ENCODE measurements at regions not wholly inside any gene's neighbourhood (a gene's known extent, or its start where the extent isn't known, plus 50 kb on each side); places are given as distances from the start of the nearest gene placed in this dataset.
"Not testable (repeated sequence)": the region's sequence is repeated elsewhere in the genome, so short reads cannot be mapped to it uniquely, and the experiment has no call there.

DNA sequence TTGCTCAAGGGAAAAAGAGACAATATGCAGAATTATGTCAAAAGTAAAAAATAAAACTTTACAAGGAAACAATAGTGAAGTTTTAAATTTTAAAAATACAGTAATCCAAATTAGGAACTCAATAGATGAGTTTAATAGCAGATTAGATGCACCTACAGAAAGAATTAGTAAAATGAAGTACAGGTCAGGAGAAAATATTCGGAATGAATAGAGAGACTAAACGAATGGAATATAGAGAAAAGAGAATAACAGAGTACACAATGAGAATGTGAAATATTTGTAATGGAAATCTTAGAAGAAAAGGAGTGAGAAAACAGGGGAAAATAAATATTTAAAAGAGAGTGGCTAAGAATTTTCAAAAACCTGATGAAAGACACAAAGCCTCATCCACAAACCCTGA is 275.7 kb upstream of the MMADHC start:
- no peak for DNase-seq (ENCODE audit: low spot score)

DNA sequence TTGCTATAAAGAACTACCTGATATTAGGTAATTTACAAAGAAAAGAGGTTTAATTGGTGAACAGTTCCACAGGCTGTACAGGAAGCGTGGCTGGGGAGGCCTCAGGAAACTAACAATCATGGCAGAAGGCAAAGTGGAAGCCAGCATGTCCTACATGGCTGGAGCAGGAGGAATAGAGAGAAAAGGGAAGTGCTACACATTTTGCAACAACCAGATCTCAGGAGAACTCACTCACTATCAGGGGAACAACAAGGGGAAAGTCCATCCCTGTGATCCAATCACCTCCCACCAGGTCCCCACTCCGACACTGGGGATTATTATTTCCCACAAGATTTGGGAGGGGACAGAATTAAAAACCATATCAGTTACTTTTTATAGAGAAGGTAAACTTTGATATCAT is 273.5 kb upstream of the MMADHC start:
- DNase-seq (ENCODE audit: low spot score) = no peak

DNA sequence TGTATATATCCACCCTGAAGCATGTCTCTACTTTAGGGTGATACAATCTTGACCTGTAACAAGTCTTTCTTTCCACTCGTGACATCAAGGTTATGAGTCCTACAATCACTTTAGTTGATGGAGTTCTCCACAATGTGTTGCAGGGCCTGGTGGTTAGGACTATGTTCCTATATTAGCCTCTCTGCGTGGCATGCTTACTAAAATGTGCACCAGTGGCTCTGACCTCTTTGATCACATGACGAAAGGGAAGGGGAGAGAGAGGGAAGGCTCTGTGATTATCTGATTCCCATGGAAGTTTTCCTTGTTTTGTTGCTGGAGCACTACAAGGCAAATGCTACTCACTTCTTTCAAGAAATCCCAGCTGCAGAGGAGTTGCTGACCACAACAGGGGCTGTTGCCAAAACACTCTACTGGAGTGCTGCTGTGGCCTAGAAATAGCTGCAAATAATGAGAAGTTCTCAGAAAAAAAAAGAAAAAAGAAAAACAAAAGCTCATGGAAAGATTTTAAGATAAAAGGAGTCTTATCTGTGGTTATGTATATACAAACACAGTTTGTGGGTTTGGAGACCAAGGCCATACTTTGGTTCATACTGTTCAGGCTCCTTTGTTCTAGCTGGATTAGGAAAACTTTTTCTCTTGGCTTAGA is 272.8 kb upstream of the MMADHC start:
- DNase-seq (ENCODE audit: low spot score) = peak; percentile 42

DNA sequence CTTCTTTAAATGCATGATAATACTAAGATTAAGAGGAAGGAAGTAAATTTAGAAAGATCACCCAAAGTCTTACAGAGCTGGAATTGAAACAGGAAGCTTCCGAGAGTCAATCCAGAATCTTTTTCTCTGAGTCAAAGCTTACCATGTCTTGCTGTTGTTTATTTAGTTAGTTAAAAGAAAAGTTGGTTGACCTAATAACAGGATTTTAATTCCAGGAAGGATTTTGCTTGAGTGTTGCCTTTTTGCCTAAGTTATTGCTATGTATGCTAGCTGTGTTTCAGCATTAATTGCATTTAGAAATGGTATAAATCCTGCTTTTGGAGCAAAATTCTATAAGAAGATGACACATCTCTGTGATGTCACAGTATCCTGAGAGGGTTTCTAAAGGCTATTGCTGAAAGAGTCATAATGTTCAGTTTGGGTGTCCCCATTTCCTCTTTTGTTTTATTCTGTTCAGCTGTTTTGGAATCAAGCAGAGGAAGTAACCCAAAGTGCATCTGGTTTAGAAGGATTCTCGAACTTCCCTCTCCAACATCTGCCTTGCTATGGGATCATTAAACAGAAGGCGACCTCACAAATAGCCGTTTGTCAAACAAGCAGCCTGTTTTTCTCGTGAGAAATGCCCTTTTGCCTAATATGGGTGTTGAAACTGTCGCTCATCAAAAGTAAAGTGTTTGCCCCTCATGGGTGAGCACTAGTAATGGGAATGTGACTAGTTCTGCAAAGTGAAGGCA is 271.5 kb upstream of the MMADHC start:
- peak; percentile 83 for DNase-seq (ENCODE audit: low spot score)

DNA sequence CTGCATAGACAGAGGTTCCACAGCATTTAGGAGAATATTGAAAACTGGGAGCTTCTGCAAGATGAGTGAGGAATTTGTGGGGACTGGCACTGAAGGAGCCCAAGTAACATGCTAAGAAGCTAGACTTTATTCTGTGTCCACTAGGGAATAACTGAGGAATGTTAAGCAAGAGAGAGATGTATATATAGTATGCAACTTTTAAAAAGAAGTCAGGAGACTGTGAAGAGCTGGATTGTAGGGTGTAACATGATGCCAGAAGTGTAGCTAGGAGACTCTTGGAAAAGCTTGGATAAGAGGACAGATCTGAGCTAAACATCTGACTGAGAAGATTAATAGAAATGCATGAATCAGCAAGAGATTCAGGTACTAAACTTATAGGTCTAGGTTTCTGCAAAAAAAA is 270.6 kb upstream of the MMADHC start:
- peak; percentile 18 for DNase-seq (ENCODE audit: low spot score)

DNA sequence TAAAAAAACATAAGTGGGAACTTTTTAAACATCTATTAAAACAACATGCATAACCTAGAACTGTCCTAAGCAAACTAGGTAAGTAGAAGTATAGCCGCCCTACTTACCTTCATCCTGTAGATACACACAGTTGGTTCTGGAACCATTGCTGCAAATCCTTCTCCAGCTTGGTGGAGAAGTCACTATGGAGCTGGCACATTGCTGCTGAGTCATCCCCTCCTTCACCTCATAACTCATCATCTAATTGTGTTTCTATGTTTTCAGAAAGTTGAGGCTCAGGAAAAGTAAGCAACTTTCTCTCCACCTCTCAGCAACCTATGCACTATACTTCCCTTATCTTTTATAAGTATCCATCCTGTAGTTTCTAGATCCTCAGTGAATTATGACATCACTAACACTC is 269.8 kb upstream of the MMADHC start:
- no peak for DNase-seq (ENCODE audit: low spot score)

DNA sequence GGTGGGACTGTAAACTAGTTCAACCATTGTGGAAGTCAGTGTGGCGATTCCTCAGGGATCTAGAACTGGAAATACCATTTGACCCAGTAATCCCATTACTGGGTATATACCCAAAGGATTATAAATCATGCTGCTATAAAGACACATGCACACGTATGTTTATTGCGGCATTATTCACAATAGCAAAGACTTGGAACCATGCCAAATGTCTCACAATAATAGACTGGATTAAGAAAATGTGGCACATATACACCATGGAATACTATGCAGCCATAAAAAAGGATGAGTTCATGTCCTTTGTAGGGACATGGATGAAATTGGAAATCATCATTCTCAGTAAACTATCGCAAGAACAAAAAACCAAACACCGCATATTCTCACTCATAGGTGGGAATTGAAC is 268.3 kb upstream of the MMADHC start:
- DNase-seq (ENCODE audit: low spot score) = not testable (repeated sequence)

DNA sequence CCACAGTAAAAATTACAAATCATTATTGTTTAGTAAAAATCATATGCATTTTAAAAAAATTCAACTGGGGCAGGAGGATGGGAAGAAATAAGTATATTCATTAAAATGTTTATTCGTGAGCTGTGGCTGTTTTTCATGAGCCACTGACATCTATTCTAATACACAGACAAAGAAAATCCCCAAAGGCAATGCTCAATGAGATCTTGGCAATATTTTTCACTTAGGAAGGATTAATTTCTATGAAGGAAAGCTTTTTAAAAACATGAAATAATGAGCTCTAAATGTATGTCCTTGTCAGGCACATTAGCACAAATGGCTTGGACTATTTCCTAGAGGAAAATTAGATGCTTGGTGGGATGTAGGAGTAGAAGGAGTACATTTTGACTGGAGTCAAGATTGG is 262.0 kb upstream of the MMADHC start:
- no peak for DNase-seq (ENCODE audit: low spot score)

DNA sequence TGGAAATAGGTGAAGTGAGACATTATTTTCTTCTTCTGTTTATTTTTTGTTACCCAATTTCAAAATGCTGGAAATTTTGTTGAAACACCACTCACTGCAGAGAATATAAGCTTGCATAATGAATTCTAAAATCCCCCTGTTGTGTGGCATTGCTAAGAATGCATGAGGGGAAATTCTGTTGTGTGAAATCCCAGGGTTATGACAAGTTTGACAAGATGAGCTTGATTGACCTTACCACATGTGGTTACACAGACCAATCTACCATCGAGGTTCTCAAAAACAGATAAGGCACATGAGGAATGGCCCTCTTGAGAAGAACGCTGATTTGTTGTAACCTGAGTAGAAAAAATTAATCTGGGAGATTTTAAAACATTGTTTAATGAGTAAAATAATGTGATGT is 261.6 kb upstream of the MMADHC start:
- no peak for DNase-seq (ENCODE audit: low spot score)

DNA sequence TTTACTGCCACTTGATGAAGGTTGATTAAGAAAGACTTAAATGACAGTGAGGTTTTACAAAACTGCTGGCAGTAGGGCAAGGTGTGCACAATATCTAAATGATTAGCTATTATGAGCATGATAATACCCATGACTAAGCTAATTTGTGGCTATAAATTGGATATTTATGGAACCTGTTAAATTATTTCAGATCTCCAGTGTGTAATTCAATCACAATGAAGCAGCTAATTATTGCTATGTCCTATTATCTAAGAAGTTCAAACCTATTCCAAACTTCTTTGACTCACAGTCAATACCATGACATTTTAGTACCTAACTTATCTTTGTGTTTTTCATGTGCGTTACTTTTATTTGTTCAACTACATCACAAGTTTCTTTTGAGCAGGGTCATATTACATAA is 253.8 kb upstream of the MMADHC start:
- no peak for DNase-seq (ENCODE audit: low spot score)

DNA sequence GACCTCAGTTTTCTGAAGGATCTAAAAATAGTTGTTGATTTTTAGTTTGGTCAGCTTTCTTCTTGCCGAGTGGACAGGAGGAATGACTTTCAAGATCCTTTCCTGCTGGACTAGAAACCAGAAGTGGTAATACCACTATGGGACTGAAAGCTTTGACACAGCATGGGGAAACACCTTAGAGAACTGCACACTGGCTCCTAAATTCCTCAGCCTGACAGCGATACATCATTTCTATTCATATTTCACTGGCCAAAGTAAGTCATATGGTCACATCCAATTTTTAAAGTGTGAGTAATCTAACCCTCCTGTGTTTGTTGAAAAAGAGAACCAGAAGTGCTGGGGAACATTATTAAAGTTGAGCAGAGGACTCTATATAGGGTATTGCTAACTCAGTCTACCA is 244.7 kb upstream of the MMADHC start:
- DNase-seq (ENCODE audit: low spot score) = no peak

DNA sequence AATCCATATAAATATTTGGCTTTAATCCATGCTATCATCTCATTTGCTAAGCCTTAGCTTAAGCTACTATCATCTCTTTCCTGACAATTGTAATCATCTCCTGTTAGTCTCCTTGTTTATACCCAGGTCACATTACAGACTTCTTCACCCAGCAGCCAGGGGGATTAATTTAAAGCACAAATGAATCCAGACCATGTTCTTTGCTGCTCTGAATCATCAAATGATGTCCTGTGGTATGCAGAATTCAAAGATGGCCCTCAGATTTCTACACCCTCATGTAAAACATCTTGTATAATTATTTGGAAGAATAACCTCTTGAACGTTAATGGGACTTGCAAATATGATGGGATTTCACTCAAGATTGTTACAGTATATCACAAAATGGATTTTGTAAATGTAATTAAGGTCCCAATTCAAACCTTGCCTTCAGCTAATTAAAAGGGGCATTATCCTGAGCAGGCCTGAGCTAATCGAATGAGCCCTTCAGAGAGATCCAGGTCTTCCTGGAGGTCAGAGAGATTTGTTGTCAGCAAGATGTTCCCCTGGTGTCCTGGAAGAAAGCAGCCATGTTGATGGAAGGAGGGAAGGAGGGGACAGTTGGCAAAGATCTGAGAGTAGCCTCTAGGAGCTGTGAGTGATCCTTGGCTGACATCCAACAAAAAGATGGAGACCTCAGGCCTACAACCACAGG is 241.1 kb upstream of the MMADHC start:
- no peak for DNase-seq (ENCODE audit: low spot score)

DNA sequence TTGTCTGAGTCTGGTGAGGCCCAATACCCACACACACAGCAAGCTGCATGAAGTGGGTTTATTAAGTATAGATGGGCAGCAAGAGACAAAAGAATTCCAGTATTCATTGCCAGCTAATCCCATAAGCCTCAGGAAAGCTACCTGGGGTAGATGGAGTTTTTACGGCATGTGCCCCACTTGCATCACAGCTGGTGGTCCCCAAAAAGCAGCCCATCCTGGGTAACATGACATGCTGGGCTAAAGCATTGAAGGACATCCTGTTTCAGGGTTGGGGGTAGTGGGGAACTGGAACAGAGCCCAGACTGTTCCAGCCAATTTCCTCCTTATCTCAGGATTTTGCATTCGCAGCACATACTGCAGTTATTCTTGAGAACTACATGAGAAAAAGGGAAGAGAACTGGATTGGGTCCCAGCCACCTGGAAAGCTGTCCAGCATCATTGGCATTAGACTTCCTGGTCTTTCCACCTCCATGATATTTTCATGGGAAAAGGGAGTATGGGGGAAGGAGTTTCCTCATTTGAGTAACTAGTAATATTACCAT is 240.1 kb upstream of the MMADHC start:
- no peak for DNase-seq (ENCODE audit: low spot score)

DNA sequence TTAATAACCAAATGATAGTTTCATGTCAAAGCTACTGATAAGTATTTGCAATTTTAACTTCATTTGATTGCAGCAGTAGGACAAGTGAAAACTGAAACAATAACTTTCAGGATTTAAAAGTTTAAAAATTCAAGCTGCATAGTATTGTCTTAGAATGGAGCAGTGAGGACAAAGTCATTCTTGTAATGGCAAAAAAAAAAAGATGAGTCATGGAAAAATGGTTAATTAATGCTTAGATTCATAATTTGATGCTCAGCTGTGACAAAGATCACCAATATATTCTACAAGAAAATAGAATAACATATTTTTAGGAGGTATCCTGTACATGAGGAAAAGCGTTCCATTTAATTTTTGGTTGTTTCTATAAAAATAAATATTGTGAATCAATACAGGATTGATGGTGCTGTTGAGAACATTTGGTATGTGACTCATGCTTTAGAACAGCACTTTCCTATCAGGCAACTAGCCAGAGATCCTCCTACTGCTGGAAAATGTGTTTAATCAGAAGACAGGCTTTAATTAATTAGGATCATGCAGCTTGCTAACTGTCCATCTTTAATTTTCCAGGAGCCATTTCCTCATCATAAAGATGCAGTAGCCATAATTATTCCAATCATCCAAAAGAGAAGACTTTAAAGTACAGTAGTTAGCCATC is 239.0 kb upstream of the MMADHC start:
- DNase-seq (ENCODE audit: low spot score) = peak; percentile 13

DNA sequence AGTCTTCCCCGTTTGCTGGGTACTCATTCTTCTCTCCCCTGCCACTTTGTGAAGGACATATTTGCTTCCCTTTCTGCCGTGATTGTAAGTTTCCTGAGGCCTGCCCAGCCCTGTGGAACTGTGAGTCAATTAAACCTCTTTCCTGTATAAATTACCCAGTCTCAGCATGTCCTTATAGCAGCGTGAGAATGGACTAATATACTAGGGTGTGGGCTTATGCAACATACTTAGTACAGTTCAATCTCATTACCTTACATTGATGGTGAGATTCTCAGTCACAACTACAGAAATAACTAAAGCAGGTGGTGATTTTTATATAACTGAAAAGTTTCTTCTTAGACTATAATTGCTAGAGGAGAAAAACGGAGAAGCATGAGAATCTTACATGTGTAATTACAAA is 237.9 kb upstream of the MMADHC start:
- no peak for DNase-seq (ENCODE audit: low spot score)

DNA sequence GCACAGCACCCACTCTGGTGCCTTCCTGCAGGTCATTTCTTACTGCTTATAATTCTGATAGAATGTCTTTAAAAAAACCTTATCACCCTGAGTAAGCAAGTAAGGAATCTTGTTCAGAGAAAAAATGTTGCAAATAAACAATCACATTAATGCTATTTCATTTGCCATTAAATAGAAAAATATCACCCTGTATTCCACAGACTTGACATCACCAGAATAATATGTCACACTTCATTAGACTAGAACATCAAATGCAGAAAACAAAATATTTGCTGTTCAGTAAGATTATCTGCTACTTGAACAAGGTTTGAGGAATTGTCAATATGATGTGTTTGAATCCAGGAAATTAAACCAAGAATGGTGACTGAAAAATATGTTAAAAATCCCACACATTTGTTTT is 236.6 kb upstream of the MMADHC start:
- no peak for DNase-seq (ENCODE audit: low spot score)

DNA sequence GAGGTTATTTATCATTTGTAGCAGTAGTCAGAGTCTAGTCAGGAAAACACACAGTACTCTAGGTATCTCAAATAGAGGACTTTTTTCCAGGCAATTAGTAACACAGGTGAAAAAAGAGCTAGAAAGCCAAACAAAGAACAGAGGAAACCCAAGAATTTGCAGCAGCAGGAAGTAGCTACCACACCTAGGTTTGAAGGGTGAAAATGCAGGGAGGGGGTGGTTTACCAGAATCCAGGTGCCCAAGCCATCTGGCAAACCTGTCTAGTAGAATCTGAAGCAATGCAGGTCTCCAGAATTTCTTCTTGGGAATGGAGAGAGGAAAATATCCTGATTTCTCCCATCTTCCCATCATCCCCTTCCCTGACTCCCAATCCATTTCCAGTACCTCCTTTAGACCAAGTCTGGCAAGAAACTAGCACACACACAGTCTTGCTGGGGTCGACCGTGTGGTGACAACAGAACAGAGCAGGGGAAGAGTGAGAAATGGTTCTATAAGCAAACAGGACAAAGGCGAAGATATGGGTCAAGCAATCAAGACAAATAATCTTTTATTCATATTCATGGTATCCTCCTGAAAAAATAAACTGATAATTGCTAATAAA is 231.9 kb upstream of the MMADHC start:
- DNase-seq (ENCODE audit: low spot score) = no peak

DNA sequence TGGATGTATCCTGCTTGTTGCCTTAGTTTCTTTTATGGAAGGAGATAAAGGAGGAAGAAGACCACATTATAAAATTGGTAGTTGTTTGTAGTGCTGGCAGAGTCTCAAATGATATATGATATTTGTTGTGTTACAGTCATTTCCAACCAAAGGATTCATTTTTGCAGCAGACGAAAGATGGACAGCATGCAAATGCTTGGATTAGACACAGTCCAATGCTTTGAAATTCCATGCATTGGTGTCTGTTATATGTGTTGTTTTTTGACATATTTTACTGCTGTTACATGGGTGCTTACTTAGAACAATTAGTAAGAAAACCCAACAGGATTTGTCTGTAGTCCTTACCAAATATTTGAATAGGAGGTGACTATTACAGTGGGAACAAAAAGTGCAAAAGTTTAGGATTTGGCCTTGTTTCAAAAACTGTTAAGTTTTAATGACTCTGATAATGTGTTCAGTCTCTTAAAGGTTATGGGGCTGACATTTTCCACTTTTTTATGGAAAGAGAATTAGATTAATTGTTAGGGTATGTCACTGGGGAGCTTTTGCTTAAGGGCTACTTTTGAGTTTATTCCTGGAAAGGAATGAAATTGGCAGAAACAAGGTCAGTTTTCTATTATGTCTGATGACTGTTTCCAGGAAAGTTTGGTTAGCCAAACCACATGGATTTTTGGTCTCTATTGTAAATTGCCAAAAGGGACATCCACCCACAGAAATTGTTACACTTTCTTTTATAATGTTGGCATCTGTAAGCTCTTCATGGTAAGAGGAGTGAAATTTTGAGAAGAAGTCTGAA is 229.4 kb upstream of the MMADHC start:
- no peak for DNase-seq (ENCODE audit: low spot score)

DNA sequence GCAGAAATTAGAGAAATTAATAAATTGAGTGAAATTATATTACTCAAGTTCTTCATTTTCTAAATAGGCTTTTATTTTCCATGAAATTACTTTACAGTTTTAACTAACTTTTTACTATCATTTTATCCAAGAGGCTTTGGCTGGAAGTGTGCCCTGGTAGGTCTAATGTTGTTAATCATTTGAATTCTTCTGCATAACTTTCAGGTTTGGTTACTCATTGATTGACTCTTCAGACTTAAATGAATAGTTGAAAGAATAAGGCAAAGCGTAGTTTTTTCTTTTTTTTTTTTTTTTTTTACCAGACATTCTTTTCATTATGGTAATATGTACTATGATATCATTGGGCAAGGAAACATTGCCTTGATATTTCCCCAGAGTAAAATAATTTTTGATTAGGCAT is 228.4 kb upstream of the MMADHC start:
- no peak for DNase-seq (ENCODE audit: low spot score)

DNA sequence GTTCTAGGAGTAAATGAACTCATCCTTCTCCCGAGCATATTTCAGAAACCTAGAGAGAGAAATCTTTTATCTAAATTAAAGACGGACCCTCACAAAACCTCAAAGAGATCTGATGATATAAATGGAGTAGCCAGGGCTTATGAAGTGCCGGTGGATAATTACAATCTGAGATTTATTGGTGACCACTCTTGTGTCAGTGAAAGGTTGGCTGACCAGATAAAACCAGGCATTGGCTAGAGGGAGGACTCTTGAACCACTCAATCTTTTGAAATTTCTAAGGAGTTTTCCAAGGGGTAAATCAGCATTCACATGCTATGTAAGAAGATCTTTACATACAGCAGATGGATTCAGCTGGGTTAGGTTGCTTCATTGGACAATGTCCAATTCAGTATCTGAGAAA is 227.3 kb upstream of the MMADHC start:
- DNase-seq (ENCODE audit: low spot score) = no peak

DNA sequence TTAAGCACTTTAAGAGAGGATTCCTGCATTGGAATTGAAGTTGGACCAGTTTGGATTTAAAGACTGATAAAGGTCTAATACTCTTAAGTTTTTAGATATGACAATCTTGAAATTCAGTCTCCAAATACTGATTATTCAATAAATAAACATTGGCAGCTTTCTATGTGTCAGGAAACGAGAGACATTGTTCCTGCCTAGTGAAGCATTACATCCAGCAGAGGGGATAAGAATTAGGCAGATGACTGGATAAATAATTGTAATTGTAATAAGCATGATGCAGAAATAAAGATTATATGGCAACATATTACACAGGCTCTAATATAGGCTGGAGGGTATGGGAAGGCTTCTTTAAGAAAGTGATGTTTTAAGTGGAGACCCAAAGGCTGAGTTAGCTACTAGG is 226.5 kb upstream of the MMADHC start:
- DNase-seq (ENCODE audit: low spot score) = no peak
